Activated B cell treated with CpG ODN at 0.5 μM for 24 hours (primary cell): ENCODE measurements at regions not wholly inside any gene's neighbourhood (a gene's known extent, or its start where the extent isn't known, plus 50 kb on each side); places are given as distances from the start of the nearest gene placed in this dataset.

ENCODE experiments used
- ATAC-seq: fragments of 200-7000 bp; cut with Tn5 transposase; one replicate; pipeline ENCODE4 v1.10.0; 2021; ENCODE audit warnings: low read depth, mild to moderate bottlenecking, moderate library complexity
- CTCF ChIA-PET: fragments of 350-600 bp; sonication (Branson Sonifier 250); formaldehyde crosslinking; loops from one replicate; lab custom pipeline; 2021; ENCODE audit warnings: antibody characterized with exemption; lab: Charles Lee
- POLR2A ChIA-PET: fragments of 350-600 bp; sonication (Branson Sonifier 250); formaldehyde crosslinking; loops from one replicate; lab custom pipeline; 2021; ENCODE audit warnings: antibody characterized with exemption; lab: Charles Lee
- DNase-seq: peaks from one replicate; pipeline ENCODE4 v3.0.0; 2022
- H3K27ac Mint-ChIP-seq: one replicate; pipeline ENCODE4 v1.8.0; 2020; ENCODE audit warnings: mixed read lengths
- H3K27me3 Mint-ChIP-seq: one replicate; pipeline ENCODE4 v1.8.0; 2021; ENCODE audit warnings: mixed read lengths
- H3K36me3 Mint-ChIP-seq: one replicate; pipeline ENCODE4 v1.8.0; 2021; ENCODE audit warnings: low read depth, mixed read lengths
- H3K4me1 Mint-ChIP-seq: one replicate; pipeline ENCODE4 v1.8.0; 2021; ENCODE audit warnings: mixed read lengths
- H3K4me3 Mint-ChIP-seq: one replicate; pipeline ENCODE4 v1.8.0; 2020; ENCODE audit warnings: mild to moderate bottlenecking, mixed read lengths
- H3K9me3 Mint-ChIP-seq: one replicate; pipeline ENCODE4 v1.8.0; 2020; ENCODE audit warnings: mixed read lengths
- CTCF ChIP-seq: fragments of 200-600 bp; IDR thresholded peaks from one replicate; pipeline ENCODE4 v1.8.0; 2022; ENCODE audit warnings: antibody characterized with exemption, mild to moderate bottlenecking
- intact Hi-C: fragments of 100-400 bp; cut with micrococcal nuclease; formaldehyde crosslinking; loops from one replicate; pipeline ENCODE4 v1.15.1; 2024

GRCh38 chr2:153311432-153311831 is 167.1 kb downstream of the RPRM start:
- DNase-seq (no peak), ATAC-seq (no peak)
- no peak for TF ChIP-seq CTCF
- Mint-ChIP-seq H3K36me3 (no peaks in the 10 kb centered on the region), H3K27me3 (no peaks in the 10 kb centered on the region), H3K4me1 (no peaks in the 10 kb centered on the region), H3K4me3 (no peak overlapping the region), H3K9me3 (peaks cover 6% of the 10 kb centered on the region), H3K27ac (no peak overlapping the region)
- CTCF ChIA-PET = no interaction called here
- POLR2A ChIA-PET = no interaction called here
- intact Hi-C loops = no loop called here

GRCh38 chr2:153308466-153308865 is 170.1 kb downstream of the RPRM start:
- H3K4me3 Mint-ChIP-seq = no peak overlapping the region
- H3K9me3 Mint-ChIP-seq = peaks cover 1% of the 10 kb centered on the region
- no peak for DNase-seq
- TF ChIP-seq CTCF = no peak
- no peaks in the 10 kb centered on the region for H3K27me3 Mint-ChIP-seq
- ATAC-seq = no peak
- intact Hi-C loops = no loop called here
- H3K27ac Mint-ChIP-seq = no peak overlapping the region
- no peaks in the 10 kb centered on the region for H3K4me1 Mint-ChIP-seq
- CTCF ChIA-PET = no interaction called here
- POLR2A ChIA-PET = no interaction called here
- H3K36me3 Mint-ChIP-seq = no peaks in the 10 kb centered on the region

GRCh38 chr2:153307223-153307622 is 171.3 kb downstream of the RPRM start:
- H3K4me3 Mint-ChIP-seq = no peak overlapping the region
- ChIA-PET CTCF (no interaction called here), POLR2A (no interaction called here)
- H3K36me3 Mint-ChIP-seq = no peaks in the 10 kb centered on the region
- H3K27me3 Mint-ChIP-seq = no peaks in the 10 kb centered on the region
- H3K9me3 Mint-ChIP-seq = peaks cover 1% of the 10 kb centered on the region
- intact Hi-C loops = no loop called here
- TF ChIP-seq CTCF = no peak
- ATAC-seq (no peak), DNase-seq (no peak)
- no peak overlapping the region for H3K27ac Mint-ChIP-seq
- H3K4me1 Mint-ChIP-seq = no peaks in the 10 kb centered on the region

GRCh38 chr2:153299809-153300208 is 178.8 kb downstream of the RPRM start:
- CTCF ChIA-PET = no interaction called here
- DNase-seq (no peak), ATAC-seq (no peak)
- no peak for TF ChIP-seq CTCF
- H3K9me3 Mint-ChIP-seq = no peaks in the 10 kb centered on the region
- H3K27me3 Mint-ChIP-seq = no peaks in the 10 kb centered on the region
- H3K36me3 Mint-ChIP-seq = no peaks in the 10 kb centered on the region
- POLR2A ChIA-PET = no interaction called here
- H3K27ac Mint-ChIP-seq = no peak overlapping the region
- no peaks in the 10 kb centered on the region for H3K4me1 Mint-ChIP-seq
- H3K4me3 Mint-ChIP-seq = no peak overlapping the region
- intact Hi-C loops = no loop called here

- TF ChIP-seq CTCF = no peak
- no peaks in the 10 kb centered on the region for H3K36me3 Mint-ChIP-seq
- H3K27me3 Mint-ChIP-seq = no peaks in the 10 kb centered on the region
- no peak overlapping the region for H3K27ac Mint-ChIP-seq
- H3K4me1 Mint-ChIP-seq = no peaks in the 10 kb centered on the region
- intact Hi-C loops = no loop called here
- H3K9me3 Mint-ChIP-seq = no peaks in the 10 kb centered on the region
- no peak for DNase-seq
- no peak overlapping the region for H3K4me3 Mint-ChIP-seq
- ChIA-PET POLR2A (no interaction called here), CTCF (no interaction called here)
- no peak for ATAC-seq
Measured at GRCh38 chr2:153299217-153299616, 179.3 kb downstream of the RPRM start.
